B cell (primary cell): ENCODE measurements at regions not wholly inside any gene's neighbourhood (a gene's known extent, or its start where the extent isn't known, plus 50 kb on each side); places are given as distances from the start of the nearest gene placed in this dataset.

Experiments used
- EZH2 ChIP-seq: IDR thresholded peaks from 2 replicates; pipeline ENCODE4 v1.6.1; 2012; ENCODE audit warnings: borderline replicate concordance, low read depth, mild to moderate bottlenecking, moderate library complexity, low read length; ENCODE audit not compliant: insufficient read depth, poor library complexity, severe bottlenecking
- TF ChIP-seq, protein P1 (sequence below): fragments of 200-600 bp; IDR thresholded peaks from one replicate; pipeline ENCODE4 v1.8.0; 2022; ENCODE audit warnings: antibody characterized with exemption, mild to moderate bottlenecking

GRCh38 chr9:14399756-14400657 lies 86.1 kb upstream of the NFIB start:
- TF ChIP-seq, protein P1, sequence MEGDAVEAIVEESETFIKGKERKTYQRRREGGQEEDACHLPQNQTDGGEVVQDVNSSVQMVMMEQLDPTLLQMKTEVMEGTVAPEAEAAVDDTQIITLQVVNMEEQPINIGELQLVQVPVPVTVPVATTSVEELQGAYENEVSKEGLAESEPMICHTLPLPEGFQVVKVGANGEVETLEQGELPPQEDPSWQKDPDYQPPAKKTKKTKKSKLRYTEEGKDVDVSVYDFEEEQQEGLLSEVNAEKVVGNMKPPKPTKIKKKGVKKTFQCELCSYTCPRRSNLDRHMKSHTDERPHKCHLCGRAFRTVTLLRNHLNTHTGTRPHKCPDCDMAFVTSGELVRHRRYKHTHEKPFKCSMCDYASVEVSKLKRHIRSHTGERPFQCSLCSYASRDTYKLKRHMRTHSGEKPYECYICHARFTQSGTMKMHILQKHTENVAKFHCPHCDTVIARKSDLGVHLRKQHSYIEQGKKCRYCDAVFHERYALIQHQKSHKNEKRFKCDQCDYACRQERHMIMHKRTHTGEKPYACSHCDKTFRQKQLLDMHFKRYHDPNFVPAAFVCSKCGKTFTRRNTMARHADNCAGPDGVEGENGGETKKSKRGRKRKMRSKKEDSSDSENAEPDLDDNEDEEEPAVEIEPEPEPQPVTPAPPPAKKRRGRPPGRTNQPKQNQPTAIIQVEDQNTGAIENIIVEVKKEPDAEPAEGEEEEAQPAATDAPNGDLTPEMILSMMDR: no peak
- TF ChIP-seq EZH2: no peak
